HG02798 (cell line): ENCODE measurements at regions not wholly inside any gene's neighbourhood (a gene's known extent, or its start where the extent isn't known, plus 50 kb on each side); places are given as distances from the start of the nearest gene placed in this dataset.
A peak's percentile ranks its signal among the peaks of the same experiment; 100 is the strongest.

Experiments
- ATAC-seq: cut with Tn5 transposase; IDR thresholded peaks from one replicate; pipeline ENCODE4 v1.9.1; 2021; ENCODE audit warnings: mild to moderate bottlenecking; ENCODE audit not compliant: unreplicated experiment, poor library complexity

- no peak for ATAC-seq
Observed at GRCh38 chr14:66092748-66093147, 393.4 kb upstream of the CCDC196 start.

DNA sequence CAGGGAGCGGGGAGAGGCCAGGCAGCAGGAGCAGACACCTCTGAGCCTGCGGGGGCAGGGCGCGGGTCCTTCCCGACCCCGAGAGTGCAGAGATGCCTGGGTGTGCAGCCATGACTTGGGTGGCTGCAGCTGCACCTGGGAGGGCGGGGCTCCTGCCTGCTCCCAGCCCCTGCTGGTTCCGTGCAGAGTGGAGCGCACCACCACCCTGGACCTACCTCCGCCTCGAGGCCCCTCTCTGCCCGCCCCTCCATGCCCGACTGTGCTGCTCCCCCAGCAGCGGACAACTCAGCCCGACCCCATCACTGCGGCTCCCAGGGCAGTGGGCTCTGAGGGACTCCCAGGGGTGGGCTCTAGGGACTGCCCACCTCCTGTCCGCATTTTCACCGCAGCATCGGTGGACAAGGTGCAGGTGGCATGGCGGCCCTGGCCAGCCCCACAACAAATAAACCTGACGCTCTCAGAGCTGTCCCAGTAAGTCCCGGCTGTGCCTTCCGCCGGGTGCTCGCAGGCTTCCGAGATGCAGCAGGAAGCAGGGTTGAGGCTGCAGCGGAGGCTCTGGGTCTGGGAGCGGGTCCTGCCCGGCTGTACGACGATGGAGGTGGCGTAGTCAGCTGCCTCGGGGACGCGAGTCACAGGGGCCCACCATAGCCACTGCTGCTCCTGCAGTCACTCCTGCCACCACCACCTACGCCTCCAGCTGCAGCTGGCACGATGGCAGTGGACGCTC lies 392.0 kb upstream of the CCDC196 start:
- ATAC-seq: no peak

- no peak for ATAC-seq
Observed at GRCh38 chr14:66099451-66099850, 386.7 kb upstream of the CCDC196 start.

- ATAC-seq: peak; percentile 66
Observed at GRCh38 chr14:66099931-66100330, 386.2 kb upstream of the CCDC196 start.

DNA sequence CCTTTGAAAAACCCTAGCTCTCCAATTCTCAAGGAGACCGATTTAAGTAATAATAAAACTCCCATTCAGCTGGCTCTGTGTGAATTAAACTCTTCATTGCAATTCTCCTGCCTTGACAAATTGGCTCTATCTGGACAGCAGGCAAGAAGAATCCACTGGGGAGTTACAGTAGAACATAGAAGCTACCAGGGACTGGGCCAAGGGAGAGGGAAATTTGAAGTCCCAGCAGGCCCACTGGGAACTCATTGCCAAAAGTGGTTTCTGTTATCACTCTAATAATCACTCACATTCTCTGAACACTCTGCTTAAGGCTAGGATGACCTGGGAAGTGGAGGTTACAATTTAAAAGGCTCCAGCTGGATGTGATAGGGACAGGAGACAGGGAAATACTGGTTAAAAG lies 384.5 kb upstream of the CCDC196 start:
- ATAC-seq: no peak

- ATAC-seq: no peak
Observed at GRCh38 chr14:66104486-66104885, 381.7 kb upstream of the CCDC196 start.

DNA sequence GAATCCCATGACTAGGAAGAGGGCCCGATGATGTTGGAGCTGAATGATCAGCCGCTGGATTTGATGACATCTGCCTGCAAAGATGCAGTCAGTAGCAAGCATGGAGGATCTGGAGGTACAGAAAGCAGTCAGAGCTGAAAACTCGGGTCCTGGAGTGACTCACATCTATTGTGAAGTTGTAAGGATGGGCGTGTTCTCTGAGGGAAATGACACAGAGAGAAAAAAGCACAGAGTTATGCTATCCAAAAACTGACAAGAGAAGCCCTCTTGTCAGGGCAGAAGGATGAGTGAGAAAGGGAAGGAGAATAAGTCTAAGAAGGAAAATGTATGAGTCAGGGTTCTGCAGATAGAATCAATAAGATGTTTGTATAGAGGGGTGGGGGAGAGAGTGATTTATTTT lies 380.4 kb upstream of the CCDC196 start:
- no peak for ATAC-seq

GRCh38 chr14:66109426-66109825 lies 376.7 kb upstream of the CCDC196 start:
- ATAC-seq: no peak

DNA sequence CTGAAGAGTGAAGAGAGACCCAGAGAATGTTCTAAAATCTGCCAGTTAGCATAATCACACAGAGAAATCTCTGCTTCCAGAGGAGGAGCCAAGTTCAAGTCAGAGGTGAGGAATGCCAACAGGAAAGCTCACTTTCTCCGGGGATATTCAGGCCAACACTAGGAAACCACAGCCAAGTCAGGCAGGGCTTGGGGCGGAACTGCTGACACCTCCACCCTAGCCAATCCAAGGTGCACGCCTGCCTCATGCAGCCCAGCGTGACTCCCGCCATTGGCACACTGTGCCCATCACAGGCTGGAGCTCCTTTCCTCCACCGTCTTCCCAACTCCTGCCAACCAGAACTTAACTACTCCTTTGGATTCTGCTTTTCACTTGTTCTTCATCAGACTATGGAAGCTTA lies 374.3 kb upstream of the CCDC196 start:
- ATAC-seq: no peak

GRCh38 chr14:66114071-66114470 lies 372.1 kb upstream of the CCDC196 start:
- ATAC-seq: no peak

DNA sequence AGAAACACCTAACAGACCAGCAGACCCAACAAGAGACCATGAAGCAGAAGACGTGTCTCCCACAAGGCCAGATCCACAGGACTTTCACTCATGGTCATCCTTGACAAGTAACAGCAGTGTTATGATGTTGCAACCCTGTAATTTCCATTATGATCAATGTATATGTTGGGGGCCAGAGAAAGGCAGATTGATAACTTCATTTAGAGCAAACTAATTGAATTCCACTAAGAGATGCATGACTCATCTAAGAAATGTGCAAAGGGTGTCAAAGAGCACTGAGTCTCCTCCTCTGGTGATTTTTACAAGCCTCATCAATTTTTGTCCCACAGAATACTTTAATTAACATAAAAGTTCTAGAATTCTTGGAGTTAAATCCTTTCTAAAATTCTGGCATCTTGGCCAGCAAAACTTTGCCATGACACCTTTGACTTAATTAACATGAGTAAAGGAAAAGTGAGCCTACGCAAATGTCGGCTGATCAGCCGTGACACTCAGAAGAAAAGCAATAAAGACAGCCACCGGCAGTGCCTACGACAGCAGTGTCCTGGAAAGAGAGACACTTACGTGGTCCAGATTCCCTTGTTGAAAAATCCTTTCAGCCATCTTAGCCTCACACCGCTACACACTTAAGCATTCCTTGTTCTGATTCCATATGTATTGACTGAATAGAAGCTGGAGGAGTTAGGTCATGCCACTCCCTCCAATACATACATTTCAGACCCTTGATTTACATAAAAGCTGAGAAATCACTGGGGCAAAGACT lies 370.2 kb upstream of the CCDC196 start:
- ATAC-seq: no peak

DNA sequence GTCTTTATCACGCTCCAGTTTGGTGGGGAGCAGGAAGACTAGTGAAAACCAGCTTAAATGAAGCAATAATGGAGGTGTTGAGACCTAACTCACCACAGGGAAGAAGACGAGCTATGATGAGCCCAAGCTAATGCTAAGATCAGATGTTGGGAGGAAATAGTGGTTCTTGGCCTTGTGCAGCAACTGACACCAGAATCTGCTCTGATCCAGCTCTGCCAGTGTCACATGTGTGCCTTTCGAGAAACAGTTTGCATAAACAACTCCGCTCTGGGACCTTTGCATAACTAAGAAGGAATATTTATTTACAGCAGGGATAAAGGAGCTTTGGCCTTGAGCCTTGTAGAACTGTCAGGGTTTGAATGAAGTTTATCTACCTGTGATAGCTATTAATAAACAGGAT lies 369.4 kb upstream of the CCDC196 start:
- no peak for ATAC-seq

DNA sequence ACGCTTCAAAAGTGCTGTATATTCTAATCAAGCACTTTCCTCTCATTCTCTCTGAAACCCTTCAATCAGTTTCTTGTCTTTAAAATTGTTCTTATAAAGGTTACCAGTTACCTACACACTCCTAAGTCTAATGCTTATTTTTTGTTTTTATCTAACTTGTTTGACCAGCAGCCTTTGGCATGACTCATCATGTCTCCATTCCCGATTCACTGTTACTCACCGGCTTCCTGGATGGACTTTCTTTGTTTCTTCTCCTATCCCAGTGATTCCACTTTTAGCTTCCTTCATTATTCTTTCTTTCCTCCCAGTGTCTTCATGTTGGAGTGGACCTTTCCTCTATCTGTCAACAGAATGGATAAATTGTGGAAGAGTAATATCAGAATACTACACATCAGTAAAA lies 368.6 kb upstream of the CCDC196 start:
- no peak for ATAC-seq

DNA sequence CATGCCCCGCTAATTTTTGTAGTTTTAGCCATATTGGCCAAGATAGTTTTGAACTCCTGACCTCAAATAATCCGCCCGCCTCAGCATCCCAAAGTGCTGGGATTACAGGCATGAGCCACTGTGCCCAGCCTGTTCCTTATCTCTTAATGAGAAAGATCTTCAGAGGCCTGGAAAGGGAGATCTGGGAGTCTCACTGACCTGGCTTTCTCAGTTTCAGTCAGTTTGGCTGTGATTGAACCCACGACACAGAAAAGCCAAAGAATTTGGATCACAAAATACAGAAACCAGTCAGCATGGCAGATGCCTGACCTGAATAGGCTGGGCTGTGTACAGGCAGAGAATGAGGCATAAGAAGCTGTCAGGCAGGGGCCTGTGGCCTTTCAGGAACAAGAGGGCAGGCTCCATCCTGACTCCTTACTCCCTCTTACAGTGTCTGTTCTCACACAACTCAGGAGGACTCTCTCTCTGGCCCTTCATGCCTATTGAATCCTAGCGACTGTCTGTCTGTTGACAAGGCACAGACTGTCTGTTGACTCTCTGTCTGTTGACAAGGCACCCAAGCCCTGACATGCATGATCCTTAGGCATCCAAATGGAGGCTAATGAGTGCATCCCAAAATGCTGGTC lies 366.5 kb upstream of the CCDC196 start:
- no peak for ATAC-seq

GRCh38 chr14:66120402-66120801 lies 365.8 kb upstream of the CCDC196 start:
- ATAC-seq: no peak

DNA sequence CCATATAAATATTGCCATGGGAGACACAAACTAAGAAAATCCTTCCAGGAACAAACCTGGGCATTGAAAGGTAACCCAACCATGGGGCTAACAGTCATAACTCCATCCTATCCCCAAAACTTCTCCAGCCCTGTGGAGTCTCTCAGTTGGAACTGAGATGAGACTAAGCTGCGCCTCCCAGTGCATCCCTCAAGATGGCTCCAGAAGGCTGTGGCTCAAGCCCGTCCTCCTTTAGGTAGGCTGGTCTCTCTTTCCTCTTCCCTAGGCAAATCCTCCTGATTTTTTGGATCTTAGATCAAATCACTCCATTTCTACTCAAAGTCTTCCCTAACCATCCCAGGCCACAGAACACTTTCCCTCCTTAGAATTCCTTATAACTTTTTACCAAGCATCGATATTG lies 364.3 kb upstream of the CCDC196 start:
- no peak for ATAC-seq

DNA sequence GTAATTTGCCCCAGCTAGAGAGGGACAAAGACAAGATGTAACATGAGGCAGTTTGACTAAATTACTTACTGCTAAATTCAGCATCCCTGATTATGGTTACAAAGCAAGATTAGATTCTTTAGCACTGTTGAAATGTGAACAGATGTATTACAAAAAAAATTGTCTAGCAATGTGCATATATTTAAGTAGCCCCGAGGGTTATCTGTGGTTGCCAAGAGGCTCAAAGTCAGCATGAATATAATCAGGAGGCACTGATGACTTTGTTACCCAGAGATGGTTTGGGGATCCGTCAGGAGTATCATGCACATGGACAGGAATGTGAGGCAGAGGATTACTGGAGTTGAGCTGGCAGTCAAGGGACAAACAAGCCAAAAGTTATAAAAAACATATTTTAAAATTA lies 356.9 kb upstream of the CCDC196 start:
- no peak for ATAC-seq

- ATAC-seq: no peak
Observed at GRCh38 chr14:66131111-66131510, 355.1 kb upstream of the CCDC196 start.

GRCh38 chr14:66133666-66134065 lies 352.5 kb upstream of the CCDC196 start:
- ATAC-seq: no peak

GRCh38 chr14:66135831-66136230 lies 350.3 kb upstream of the CCDC196 start:
- no peak for ATAC-seq

GRCh38 chr14:66137081-66137480 lies 349.1 kb upstream of the CCDC196 start:
- ATAC-seq: no peak
